ENCODE measurements at regions not wholly inside any gene's neighbourhood (a gene's known extent, or its start where the extent isn't known, plus 50 kb on each side); places are given as distances from the start of the nearest gene placed in this dataset.

DNA sequence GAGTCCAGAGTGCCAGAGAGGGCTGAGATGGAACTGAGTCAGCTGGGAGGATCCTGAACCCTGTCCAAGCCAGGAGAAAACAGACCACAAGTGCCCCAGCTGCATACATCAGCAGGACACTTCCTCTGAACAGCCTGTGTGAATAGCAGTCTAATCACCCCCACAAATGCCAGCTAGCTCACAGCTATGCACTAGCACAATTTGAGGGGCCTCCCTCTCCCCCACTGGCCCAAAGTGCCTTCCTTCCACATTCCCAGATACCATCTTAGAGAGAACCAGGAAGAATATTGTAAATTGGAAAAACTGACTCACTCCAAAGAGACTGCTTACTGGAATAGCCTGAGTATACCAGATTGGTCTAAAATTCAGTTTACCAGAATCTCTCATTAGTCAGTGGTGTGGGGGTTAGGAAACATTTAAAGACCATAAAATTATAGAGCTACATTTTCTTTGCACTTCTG lies 292.6 kb upstream of the KLF3 start:
- ATAC-seq (no peak), DNase-seq (ENCODE audit: low read depth, low spot score) (no peak)
- no peaks in the 10 kb centered on the region for H3K36me3 ChIP-seq (ENCODE audit: control insufficient read depth in 1 of 2, insufficient read depth in 2 of 2, low read length in 2 of 2)
- no peaks in the 10 kb centered on the region for H3K9me3 ChIP-seq (ENCODE audit: control insufficient read depth in 1 of 2, insufficient read depth in 1 of 2, low read depth in 1 of 2, low read length in 2 of 2)
- BruUV-seq (replicated peaks): no TSS peak
- ChIA-PET POLR2A (no interaction called here), CTCF (no interaction called here), RAD21 (ENCODE audit: low non-redundant PET in 1 of 2, low total read pairs in 2 of 2, uncharacterized antibody in 2 of 2, unreplicated experiment in 2 of 2) (no interaction called here)
- no peak overlapping the region for H3K4me2 ChIP-seq (ENCODE audit: low read length)
- no peaks in the 10 kb centered on the region for H4K20me1 ChIP-seq (ENCODE audit: insufficient read depth)
- H3K79me2 ChIP-seq (ENCODE audit: insufficient read depth, low read length): no peaks in the 10 kb centered on the region
- no peak overlapping the region for H2AFZ ChIP-seq (ENCODE audit: low read depth, low read length, poor library complexity, severe bottlenecking)
- H3K27me3 ChIP-seq (ENCODE audit: insufficient read depth, low read length): no peaks in the 10 kb centered on the region
- no peaks in the 10 kb centered on the region for H3K9me2 ChIP-seq (ENCODE audit: insufficient read depth)
- H3K4me1 ChIP-seq (ENCODE audit: control insufficient read depth in 1 of 2, insufficient read depth in 2 of 2, low read length in 2 of 2): peaks cover 0 to 5% of the 10 kb centered on the region in 2 experiments; a peak in 1 of 4 replicates
- TF ChIP-seq CTCF (IDR thresholded peaks at IDR 0.05 in 2 of 3, conservative IDR thresholded peaks at IDR 0.05 in 1 of 3; ENCODE audit: borderline replicate concordance in 1 of 3, insufficient read depth in 1 of 3, low read depth in 2 of 3, low read length in 2 of 3) (no peak), ELF1 (IDR thresholded peaks at IDR 0.05; ENCODE audit: borderline replicate concordance, low read depth) (no peak), POLR2A (IDR thresholded peaks at IDR 0.05; ENCODE audit: borderline replicate concordance, extremely low read depth, insufficient read depth, insufficient read length) (no peak), ATF3 (IDR thresholded peaks at IDR 0.05) (no peak), REST (IDR thresholded peaks at IDR 0.05; ENCODE audit: low read depth) (no peak), CBX3 (IDR thresholded peaks at IDR 0.05; ENCODE audit: low read depth) (no peak), EZH2 (IDR thresholded peaks at IDR 0.05) (no peak), ZNF274 (IDR thresholded peaks at IDR 0.05; ENCODE audit: low read depth, low read length) (no peak), JUND (IDR thresholded peaks at IDR 0.05) (no peak), SIN3A (IDR thresholded peaks at IDR 0.05; ENCODE audit: low read depth) (no peak), EZH2phosphoT487 (IDR thresholded peaks at IDR 0.05; ENCODE audit: borderline replicate concordance) (no peak), SRF (IDR thresholded peaks at IDR 0.05; ENCODE audit: low read depth) (no peak), CEBPB (IDR thresholded peaks at IDR 0.05; ENCODE audit: low read depth) (no peak), SP1 (IDR thresholded peaks at IDR 0.05; ENCODE audit: low read depth) (no peak), FOSL1 (IDR thresholded peaks at IDR 0.05; ENCODE audit: low read depth) (no peak), YY1 (IDR thresholded peaks at IDR 0.05; ENCODE audit: extremely low read depth, insufficient replicate concordance, low read depth, low read length) (no peak), RAD21 (IDR thresholded peaks at IDR 0.05; ENCODE audit: low read depth) (no peak)
- TF ChIP-seq, protein P1, sequence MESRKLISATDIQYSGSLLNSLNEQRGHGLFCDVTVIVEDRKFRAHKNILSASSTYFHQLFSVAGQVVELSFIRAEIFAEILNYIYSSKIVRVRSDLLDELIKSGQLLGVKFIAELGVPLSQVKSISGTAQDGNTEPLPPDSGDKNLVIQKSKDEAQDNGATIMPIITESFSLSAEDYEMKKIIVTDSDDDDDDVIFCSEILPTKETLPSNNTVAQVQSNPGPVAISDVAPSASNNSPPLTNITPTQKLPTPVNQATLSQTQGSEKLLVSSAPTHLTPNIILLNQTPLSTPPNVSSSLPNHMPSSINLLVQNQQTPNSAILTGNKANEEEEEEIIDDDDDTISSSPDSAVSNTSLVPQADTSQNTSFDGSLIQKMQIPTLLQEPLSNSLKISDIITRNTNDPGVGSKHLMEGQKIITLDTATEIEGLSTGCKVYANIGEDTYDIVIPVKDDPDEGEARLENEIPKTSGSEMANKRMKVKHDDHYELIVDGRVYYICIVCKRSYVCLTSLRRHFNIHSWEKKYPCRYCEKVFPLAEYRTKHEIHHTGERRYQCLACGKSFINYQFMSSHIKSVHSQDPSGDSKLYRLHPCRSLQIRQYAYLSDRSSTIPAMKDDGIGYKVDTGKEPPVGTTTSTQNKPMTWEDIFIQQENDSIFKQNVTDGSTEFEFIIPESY (IDR thresholded peaks at IDR 0.05; ENCODE audit: extremely low read depth, insufficient replicate concordance, low read length): no peak
- TF ChIP-seq, protein P2, sequence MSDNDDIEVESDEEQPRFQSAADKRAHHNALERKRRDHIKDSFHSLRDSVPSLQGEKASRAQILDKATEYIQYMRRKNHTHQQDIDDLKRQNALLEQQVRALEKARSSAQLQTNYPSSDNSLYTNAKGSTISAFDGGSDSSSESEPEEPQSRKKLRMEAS (IDR thresholded peaks at IDR 0.05): no peak
- intact Hi-C loops (cut with micrococcal nuclease): no loop called here
- no peak overlapping the region for H3K27ac ChIP-seq (ENCODE audit: low read depth, low read length)
- no peak overlapping the region for H3K4me3 ChIP-seq (replicated peaks in 1 of 2; ENCODE audit: low read depth in 1 of 2, low read length in 2 of 2)
- H3K9ac ChIP-seq (ENCODE audit: low read length): no peak overlapping the region
